Calu3 (cell line): ENCODE measurements at regions not wholly inside any gene's neighbourhood (a gene's known extent, or its start where the extent isn't known, plus 50 kb on each side); places are given as distances from the start of the nearest gene placed in this dataset.

Source experiments
- BruUV-seq: library from RNA; stranded (reverse); fragments of 400-500 nt; replicated peaks from 2 replicates; lab custom pipeline; 2021; lab: Mats Ljungman, UMichigan
- CTCF ChIA-PET: fragments of 300-600 bp; sonication (Branson Sonifier 250); formaldehyde crosslinking; loops from one replicate; lab custom pipeline; 2022; ENCODE audit warnings: antibody characterized with exemption; lab: Charles Lee
- DNase-seq: peaks from one replicate; pipeline ENCODE4 v3.0.0; 2022
- H3K27ac Mint-ChIP-seq: one replicate; pipeline ENCODE4 v1.8.0; 2022; ENCODE audit warnings: mixed read lengths; ENCODE audit not compliant: unreplicated experiment
- H3K27me3 Mint-ChIP-seq: one replicate; pipeline ENCODE4 v1.8.0; 2022; ENCODE audit warnings: mixed read lengths; ENCODE audit not compliant: unreplicated experiment
- H3K36me3 Mint-ChIP-seq: one replicate; pipeline ENCODE4 v1.8.0; 2022; ENCODE audit warnings: mild to moderate bottlenecking, moderate library complexity, mixed read lengths; ENCODE audit not compliant: insufficient read depth, unreplicated experiment
- H3K4me1 Mint-ChIP-seq: one replicate; pipeline ENCODE4 v1.8.0; 2022; ENCODE audit warnings: mild to moderate bottlenecking, low read depth, mixed read lengths; ENCODE audit not compliant: unreplicated experiment
- H3K4me3 Mint-ChIP-seq: one replicate; pipeline ENCODE4 v1.8.0; 2022; ENCODE audit warnings: mild to moderate bottlenecking, low read depth, moderate library complexity, mixed read lengths; ENCODE audit not compliant: unreplicated experiment
- H3K9me3 Mint-ChIP-seq: one replicate; pipeline ENCODE4 v1.8.0; 2022; ENCODE audit warnings: low read depth, mixed read lengths; ENCODE audit not compliant: unreplicated experiment
- CTCF ChIP-seq: fragments of 200-600 bp; IDR thresholded peaks from one replicate; pipeline ENCODE4 v1.8.0; 2022; ENCODE audit warnings: antibody characterized with exemption; ENCODE audit not compliant: unreplicated experiment
- intact Hi-C: fragments of 100-400 bp; cut with micrococcal nuclease; formaldehyde crosslinking; loops from one replicate; pipeline ENCODE4 v1.10.0; 2022; ENCODE audit not compliant: unreplicated experiment

DNA sequence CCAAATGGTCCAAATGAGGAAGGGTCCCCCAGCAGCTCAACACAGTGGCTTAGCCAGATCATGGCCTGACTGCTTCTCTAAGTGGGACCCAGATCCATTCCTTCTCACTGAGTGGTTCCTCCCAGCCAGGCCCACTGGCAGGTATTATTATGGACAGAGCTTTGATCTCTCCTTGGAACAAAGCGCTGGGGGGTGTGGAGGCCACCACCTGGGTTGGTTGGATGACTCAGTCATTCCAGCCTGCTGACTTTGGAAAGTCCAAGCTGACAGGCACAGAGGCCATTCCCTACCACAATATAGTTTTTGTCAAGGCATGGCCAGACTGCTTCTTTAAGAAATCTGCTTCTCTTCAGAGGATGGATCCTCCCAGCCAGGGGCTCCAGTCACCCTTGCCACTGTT lies 341.1 kb downstream of the BTG1 start:
- Mint-ChIP-seq H3K36me3 (no peaks in the 10 kb centered on the region), H3K27me3 (no peaks in the 10 kb centered on the region), H3K4me1 (no peaks in the 10 kb centered on the region), H3K27ac (no peak overlapping the region), H3K4me3 (no peak overlapping the region), H3K9me3 (peaks cover 2% of the 10 kb centered on the region)
- TF ChIP-seq CTCF, result no peak
- BruUV-seq, result no TSS peak
- intact Hi-C loops, result no loop called here
- peak; percentile 30 for DNase-seq
- CTCF ChIA-PET, result no interaction called here

GRCh38 chr12:91801048-91801447 lies 344.6 kb downstream of the BTG1 start:
- no peak overlapping the region for H3K4me3 Mint-ChIP-seq
- H3K9me3 Mint-ChIP-seq, result peaks cover 2% of the 10 kb centered on the region
- TF ChIP-seq CTCF, result no peak
- H3K4me1 Mint-ChIP-seq, result no peaks in the 10 kb centered on the region
- no peaks in the 10 kb centered on the region for H3K36me3 Mint-ChIP-seq
- no peak overlapping the region for H3K27ac Mint-ChIP-seq
- intact Hi-C loops, result no loop called here
- H3K27me3 Mint-ChIP-seq, result no peaks in the 10 kb centered on the region
- CTCF ChIA-PET, result interaction anchor here (0.6 kb wide), 1 partner anchor 1973 kb away, joined by 6 read pairs; no protein-coding TSS in a partner anchor
- no peak for DNase-seq
- BruUV-seq, result no TSS peak

- Mint-ChIP-seq H3K9me3 (no peaks in the 10 kb centered on the region), H3K36me3 (no peaks in the 10 kb centered on the region), H3K27ac (no peak overlapping the region), H3K4me1 (no peaks in the 10 kb centered on the region), H3K4me3 (no peak overlapping the region), H3K27me3 (no peaks in the 10 kb centered on the region)
- intact Hi-C loops, result no loop called here
- no TSS peak for BruUV-seq
- CTCF ChIA-PET, result interaction anchor here (1.0 kb wide), 1 partner anchor 10 kb away, joined by 3 read pairs; no protein-coding TSS in a partner anchor
- TF ChIP-seq CTCF, result no peak
- no peak for DNase-seq
Observed at GRCh38 chr12:91793676-91794075, 352.0 kb downstream of the BTG1 start.

- Mint-ChIP-seq H3K4me3 (no peak overlapping the region), H3K9me3 (no peaks in the 10 kb centered on the region), H3K36me3 (no peaks in the 10 kb centered on the region), H3K27me3 (no peaks in the 10 kb centered on the region), H3K4me1 (no peaks in the 10 kb centered on the region), H3K27ac (no peak overlapping the region)
- BruUV-seq, result no TSS peak
- no peak for TF ChIP-seq CTCF
- CTCF ChIA-PET, result no interaction called here
- intact Hi-C loops, result no loop called here
- no peak for DNase-seq
Observed at GRCh38 chr12:91792597-91792996, 353.0 kb downstream of the BTG1 start.
